ENCODE measurements at regions not wholly inside any gene's neighbourhood (a gene's known extent, or its start where the extent isn't known, plus 50 kb on each side); places are given as distances from the start of the nearest gene placed in this dataset.

DNA sequence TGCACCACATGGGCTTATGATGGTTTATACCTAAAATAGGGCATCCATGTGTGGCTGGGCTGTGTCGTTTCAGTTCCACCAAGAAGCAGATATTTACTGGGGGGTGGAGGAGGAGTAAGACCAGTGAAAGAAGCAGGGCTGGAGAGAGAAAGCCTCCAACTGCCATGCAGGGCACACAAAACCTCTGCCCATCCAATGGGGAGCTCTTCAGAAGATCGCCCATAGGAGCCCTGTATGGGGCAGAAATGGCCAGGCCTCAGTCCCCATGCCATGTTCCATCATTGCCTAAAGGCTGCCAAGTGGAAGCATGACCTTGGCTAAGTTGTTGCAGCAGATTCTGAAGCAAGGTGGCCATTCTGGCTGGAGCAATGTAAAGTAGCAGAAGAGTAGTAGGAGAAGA is 277.0 kb downstream of the MEX3B start:
- Mint-ChIP-seq H3K27me3 (ENCODE audit: insufficient read depth, low read depth) (no peaks in the 10 kb centered on the region), H3K36me3 (no peaks in the 10 kb centered on the region), H3K27ac (no peak overlapping the region), H3K9me3 (no peaks in the 10 kb centered on the region), H3K4me1 (peaks cover 3% of the 10 kb centered on the region), H3K4me3 (no peak overlapping the region)
- no peak overlapping the region for H3K9ac ChIP-seq
- H2AFZ ChIP-seq (replicated peaks), result no peak overlapping the region
- no peak overlapping the region for H3K27ac ChIP-seq
- H3K36me3 ChIP-seq, result no peaks in the 10 kb centered on the region
- no peaks in the 10 kb centered on the region for H3K9me3 ChIP-seq (ENCODE audit: low read depth)
- H3K4me2 ChIP-seq, result no peak overlapping the region
- DNase-seq (ENCODE audit: low spot score), result no peak
- no peaks in the 10 kb centered on the region for H3K27me3 ChIP-seq
- no peak overlapping the region for H3K4me3 ChIP-seq
- TF ChIP-seq EZH2phosphoT487 (IDR thresholded peaks at IDR 0.05) (no peak), EZH2 (IDR thresholded peaks at IDR 0.05) (no peak)
- TF ChIP-seq, protein P1, sequence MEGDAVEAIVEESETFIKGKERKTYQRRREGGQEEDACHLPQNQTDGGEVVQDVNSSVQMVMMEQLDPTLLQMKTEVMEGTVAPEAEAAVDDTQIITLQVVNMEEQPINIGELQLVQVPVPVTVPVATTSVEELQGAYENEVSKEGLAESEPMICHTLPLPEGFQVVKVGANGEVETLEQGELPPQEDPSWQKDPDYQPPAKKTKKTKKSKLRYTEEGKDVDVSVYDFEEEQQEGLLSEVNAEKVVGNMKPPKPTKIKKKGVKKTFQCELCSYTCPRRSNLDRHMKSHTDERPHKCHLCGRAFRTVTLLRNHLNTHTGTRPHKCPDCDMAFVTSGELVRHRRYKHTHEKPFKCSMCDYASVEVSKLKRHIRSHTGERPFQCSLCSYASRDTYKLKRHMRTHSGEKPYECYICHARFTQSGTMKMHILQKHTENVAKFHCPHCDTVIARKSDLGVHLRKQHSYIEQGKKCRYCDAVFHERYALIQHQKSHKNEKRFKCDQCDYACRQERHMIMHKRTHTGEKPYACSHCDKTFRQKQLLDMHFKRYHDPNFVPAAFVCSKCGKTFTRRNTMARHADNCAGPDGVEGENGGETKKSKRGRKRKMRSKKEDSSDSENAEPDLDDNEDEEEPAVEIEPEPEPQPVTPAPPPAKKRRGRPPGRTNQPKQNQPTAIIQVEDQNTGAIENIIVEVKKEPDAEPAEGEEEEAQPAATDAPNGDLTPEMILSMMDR (IDR thresholded peaks at IDR 0.05), result no peak
- no peaks in the 10 kb centered on the region for H3F3A ChIP-seq (ENCODE audit: low read depth)
- no peaks in the 10 kb centered on the region for H3K79me2 ChIP-seq (ENCODE audit: low read depth)
- H3K4me1 ChIP-seq, result no peaks in the 10 kb centered on the region
- no peaks in the 10 kb centered on the region for H4K20me1 ChIP-seq (ENCODE audit: low read depth)

GRCh38 chr15:81766829-81767475 is 278.9 kb downstream of the MEX3B start:
- Histone ChIP-seq H3K4me2 (no peak overlapping the region), H3K27ac (no peak overlapping the region), H3K9ac (no peak overlapping the region), H3K4me1 (no peaks in the 10 kb centered on the region), H3K79me2 (ENCODE audit: low read depth) (no peaks in the 10 kb centered on the region), H3K4me3 (no peak overlapping the region), H2AFZ (replicated peaks) (no peak overlapping the region), H4K20me1 (ENCODE audit: low read depth) (no peaks in the 10 kb centered on the region), H3K36me3 (no peaks in the 10 kb centered on the region), H3F3A (ENCODE audit: low read depth) (no peaks in the 10 kb centered on the region), H3K27me3 (no peaks in the 10 kb centered on the region), H3K9me3 (ENCODE audit: low read depth) (no peaks in the 10 kb centered on the region)
- H3K27ac Mint-ChIP-seq, result no peak overlapping the region
- H3K36me3 Mint-ChIP-seq, result no peaks in the 10 kb centered on the region
- no peak for DNase-seq (ENCODE audit: low spot score)
- H3K4me1 Mint-ChIP-seq, result no peaks in the 10 kb centered on the region
- TF ChIP-seq EZH2 (IDR thresholded peaks at IDR 0.05) (no peak), EZH2phosphoT487 (IDR thresholded peaks at IDR 0.05) (no peak)
- TF ChIP-seq, protein P1 (IDR thresholded peaks at IDR 0.05), result no peak
- no peaks in the 10 kb centered on the region for H3K9me3 Mint-ChIP-seq
- no peak overlapping the region for H3K4me3 Mint-ChIP-seq
- H3K27me3 Mint-ChIP-seq (ENCODE audit: insufficient read depth, low read depth), result no peaks in the 10 kb centered on the region

DNA sequence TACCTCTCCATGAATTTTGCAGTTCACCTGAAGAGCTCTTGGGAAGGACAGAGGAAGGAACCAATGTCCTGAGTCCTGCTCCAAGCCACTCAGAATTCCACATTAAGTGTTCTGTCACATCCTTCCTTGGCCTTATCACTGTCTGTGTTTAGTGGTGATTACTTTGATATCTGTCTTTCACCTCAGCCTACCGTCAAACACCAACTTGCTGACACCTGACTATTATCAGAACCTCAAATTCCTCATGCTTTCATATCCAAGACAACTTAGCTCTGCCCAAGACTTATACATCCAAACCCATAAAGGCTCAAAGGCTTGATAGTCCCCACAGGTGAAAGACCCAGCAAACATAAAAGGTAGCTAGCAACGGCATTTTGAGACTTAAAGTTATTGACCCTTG is 280.0 kb downstream of the MEX3B start:
- Mint-ChIP-seq H3K9me3 (no peaks in the 10 kb centered on the region), H3K4me3 (no peak overlapping the region), H3K27me3 (ENCODE audit: insufficient read depth, low read depth) (no peaks in the 10 kb centered on the region), H3K27ac (no peak overlapping the region), H3K4me1 (no peaks in the 10 kb centered on the region), H3K36me3 (no peaks in the 10 kb centered on the region)
- Histone ChIP-seq H4K20me1 (ENCODE audit: low read depth) (no peaks in the 10 kb centered on the region), H3K4me3 (no peak overlapping the region), H3F3A (ENCODE audit: low read depth) (no peaks in the 10 kb centered on the region), H3K27me3 (no peaks in the 10 kb centered on the region), H3K79me2 (ENCODE audit: low read depth) (no peaks in the 10 kb centered on the region), H3K4me2 (no peak overlapping the region), H3K4me1 (no peaks in the 10 kb centered on the region), H2AFZ (replicated peaks) (no peak overlapping the region), H3K36me3 (no peaks in the 10 kb centered on the region), H3K27ac (no peak overlapping the region), H3K9ac (no peak overlapping the region), H3K9me3 (ENCODE audit: low read depth) (no peaks in the 10 kb centered on the region)
- DNase-seq (ENCODE audit: low spot score), result no peak
- TF ChIP-seq EZH2 (IDR thresholded peaks at IDR 0.05) (no peak), EZH2phosphoT487 (IDR thresholded peaks at IDR 0.05) (no peak)
- TF ChIP-seq, protein P1 (IDR thresholded peaks at IDR 0.05), result no peak

Data from neural progenitor cell (in vitro differentiated cells).